ENCODE measurements at regions not wholly inside any gene's neighbourhood (a gene's known extent, or its start where the extent isn't known, plus 50 kb on each side); places are given as distances from the start of the nearest gene placed in this dataset.

GRCh38 chr2:45180033-45180746, 170.9 kb upstream of the SIX2 start:
- no peaks in the 10 kb centered on the region for H3K4me1 ChIP-seq
- WGBS, 2 donors, result 75 to 82% methylated on average over 6 of the region's 6 CpGs
- intact Hi-C loops (cut with DNase I; ENCODE audit: low total_unique reads), result no loop called here
- H3K4me3 ChIP-seq, result no peak overlapping the region
- no peaks in the 10 kb centered on the region for H3K9me3 ChIP-seq
- no peak overlapping the region for H3K27ac ChIP-seq
- no peak for TF ChIP-seq CTCF (IDR thresholded peaks at IDR 0.05)
- TF ChIP-seq POLR2A (IDR thresholded peaks at IDR 0.05), result no peak
- DNase-seq, result no peak
- H3K36me3 ChIP-seq (ENCODE audit: low read depth, missing control alignments), result no peaks in the 10 kb centered on the region
- H3K27me3 ChIP-seq, result no peaks in the 10 kb centered on the region

- no peak for DNase-seq
- no peaks in the 10 kb centered on the region for H3K9me3 ChIP-seq
- H3K4me1 ChIP-seq, result no peaks in the 10 kb centered on the region
- H3K27ac ChIP-seq, result no peak overlapping the region
- H3K4me3 ChIP-seq, result no peak overlapping the region
- intact Hi-C loops (cut with DNase I; ENCODE audit: low total_unique reads), result no loop called here
- H3K27me3 ChIP-seq, result no peaks in the 10 kb centered on the region
- 89 to 92% methylated on average over 2 of the region's 2 CpGs for WGBS, 2 donors
- no peaks in the 10 kb centered on the region for H3K36me3 ChIP-seq (ENCODE audit: low read depth, missing control alignments)
- no peak for TF ChIP-seq POLR2A (IDR thresholded peaks at IDR 0.05)
- no peak for TF ChIP-seq CTCF (IDR thresholded peaks at IDR 0.05)
Observed at GRCh38 chr2:45178854-45179253, 169.6 kb upstream of the SIX2 start.

- Histone ChIP-seq H3K27ac (no peak overlapping the region), H3K36me3 (ENCODE audit: low read depth, missing control alignments) (no peaks in the 10 kb centered on the region), H3K9me3 (no peaks in the 10 kb centered on the region), H3K4me3 (no peak overlapping the region), H3K27me3 (no peaks in the 10 kb centered on the region), H3K4me1 (no peaks in the 10 kb centered on the region)
- no peak for DNase-seq
- TF ChIP-seq CTCF (IDR thresholded peaks at IDR 0.05) (no peak), POLR2A (IDR thresholded peaks at IDR 0.05) (no peak)
- 68 to 81% methylated on average over 1 of the region's 1 CpG for WGBS, 2 donors
- intact Hi-C loops (cut with DNase I; ENCODE audit: low total_unique reads), result no loop called here
Observed at GRCh38 chr2:45178359-45178758, 169.1 kb upstream of the SIX2 start.

- H3K27ac ChIP-seq, result no peak overlapping the region
- no peaks in the 10 kb centered on the region for H3K4me1 ChIP-seq
- TF ChIP-seq POLR2A (IDR thresholded peaks at IDR 0.05) (no peak), CTCF (IDR thresholded peaks at IDR 0.05) (no peak)
- WGBS, 2 donors, result 47 to 49% methylated on average over 9 of the region's 9 CpGs
- intact Hi-C loops (cut with DNase I; ENCODE audit: low total_unique reads), result no loop called here
- DNase-seq, result no peak
- no peak overlapping the region for H3K4me3 ChIP-seq
- no peaks in the 10 kb centered on the region for H3K27me3 ChIP-seq
- H3K9me3 ChIP-seq, result no peaks in the 10 kb centered on the region
- H3K36me3 ChIP-seq (ENCODE audit: low read depth, missing control alignments), result no peaks in the 10 kb centered on the region
Observed at GRCh38 chr2:45177870-45178269, 168.6 kb upstream of the SIX2 start.

- intact Hi-C loops (cut with DNase I; ENCODE audit: low total_unique reads), result no loop called here
- H3K4me3 ChIP-seq, result no peak overlapping the region
- no peak for DNase-seq
- no peak overlapping the region for H3K27ac ChIP-seq
- H3K36me3 ChIP-seq (ENCODE audit: low read depth, missing control alignments), result no peaks in the 10 kb centered on the region
- no peaks in the 10 kb centered on the region for H3K4me1 ChIP-seq
- TF ChIP-seq CTCF (IDR thresholded peaks at IDR 0.05), result no peak
- TF ChIP-seq POLR2A (IDR thresholded peaks at IDR 0.05), result no peak
- H3K9me3 ChIP-seq, result no peaks in the 10 kb centered on the region
- H3K27me3 ChIP-seq, result no peaks in the 10 kb centered on the region
Observed at GRCh38 chr2:45176390-45176789, 167.1 kb upstream of the SIX2 start.

All from testis (tissue), 2 donors.